ENCODE measurements at regions not wholly inside any gene's neighbourhood (a gene's known extent, or its start where the extent isn't known, plus 50 kb on each side); places are given as distances from the start of the nearest gene placed in this dataset.
A peak's percentile ranks its signal among the peaks of the same experiment; 100 is the strongest.

- H3K9me3 ChIP-seq (ENCODE audit: control insufficient read depth, insufficient read depth, low read length): no peaks in the 10 kb centered on the region
- no peak overlapping the region for H3K4me3 ChIP-seq (ENCODE audit: low read depth, low read length)
- H3K27ac ChIP-seq (ENCODE audit: low read depth, low read length): no peak overlapping the region
- ChIA-PET CTCF (interaction anchor here (1.7 to 3.2 kb wide), 3 partner anchors 18 to 101 kb away, joined by 4 to 14 read pairs (median 12); partner anchors contain the start of gene DAB2), POLR2A (interaction anchor here (0.7 kb wide), 1 partner anchor 109 kb away, joined by 3 read pairs; no protein-coding TSS in a partner anchor)
- no peaks in the 10 kb centered on the region for H3K27me3 ChIP-seq (ENCODE audit: control insufficient read depth, insufficient read depth, low read length)
- no peak for TF ChIP-seq CTCF (IDR thresholded peaks at IDR 0.05; ENCODE audit: low read depth, low read length)
- no peak for DNase-seq (ENCODE audit: low read depth, low spot score)
These were observed 100.5 kb upstream of the DAB2 start for GRCh38 chr5:39525271-39525670.

GRCh38 chr5:39523821-39524220 lies 99.0 kb upstream of the DAB2 start:
- CTCF ChIA-PET: interaction anchor here (0.8 to 1.7 kb wide), 3 partner anchors 19 to 99 kb away, joined by 3 to 4 read pairs (median 4); no protein-coding TSS in a partner anchor
- no peak for DNase-seq (ENCODE audit: low read depth, low spot score)
- H3K4me3 ChIP-seq (ENCODE audit: low read depth, low read length): no peak overlapping the region
- no peaks in the 10 kb centered on the region for H3K27me3 ChIP-seq (ENCODE audit: control insufficient read depth, insufficient read depth, low read length)
- no peaks in the 10 kb centered on the region for H3K9me3 ChIP-seq (ENCODE audit: control insufficient read depth, insufficient read depth, low read length)
- no peak for TF ChIP-seq CTCF (IDR thresholded peaks at IDR 0.05; ENCODE audit: low read depth, low read length)
- H3K27ac ChIP-seq (ENCODE audit: low read depth, low read length): no peak overlapping the region
- POLR2A ChIA-PET: interaction anchor here (1.1 kb wide), 1 partner anchor 99 kb away, joined by 3 read pairs; the partner anchor contains the start of gene DAB2

- no peak overlapping the region for H3K27ac ChIP-seq (ENCODE audit: low read depth, low read length)
- CTCF ChIA-PET: no interaction called here
These were observed 97.3 kb upstream of the DAB2 start for GRCh38 chr5:39521940-39522590.

DNA sequence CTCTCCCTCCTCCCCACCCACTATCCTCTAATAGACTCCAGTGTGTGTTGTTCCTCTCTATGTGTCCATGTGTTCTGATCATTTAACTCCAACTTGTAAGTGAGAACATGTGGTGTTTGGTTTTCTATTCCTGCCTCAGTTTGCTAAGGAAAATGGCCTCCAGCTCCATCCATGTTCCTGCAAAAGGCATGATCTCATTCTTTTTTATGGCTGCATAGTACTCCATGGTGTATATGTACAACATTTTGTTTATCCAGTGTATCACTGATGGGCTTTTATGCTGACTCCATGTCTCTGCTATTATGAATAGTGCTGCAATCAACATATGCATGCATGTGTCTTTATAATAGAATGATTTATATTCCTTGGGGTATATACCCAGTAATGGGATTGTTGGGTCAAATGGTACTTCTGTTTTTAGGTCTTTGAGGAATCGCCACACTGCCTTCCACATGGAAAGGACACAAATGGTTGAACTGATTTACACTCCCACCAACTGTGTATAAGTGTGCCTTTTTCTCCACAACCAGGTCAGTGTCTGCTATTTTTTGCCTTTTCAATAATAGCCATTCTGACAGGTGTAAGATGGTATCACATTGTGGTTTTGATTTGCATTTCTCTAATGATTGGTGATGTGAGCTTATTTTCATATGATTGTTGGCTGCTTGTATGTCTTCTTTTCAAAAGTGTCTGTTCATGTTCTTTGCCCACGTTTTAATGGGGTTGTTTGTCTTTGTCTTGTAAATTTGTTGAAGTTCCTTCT lies 96.5 kb upstream of the DAB2 start:
- Histone ChIP-seq H3K27me3 (ENCODE audit: control insufficient read depth, insufficient read depth, low read length) (no peaks in the 10 kb centered on the region), H3K9me3 (ENCODE audit: control insufficient read depth, insufficient read depth, low read length) (no peaks in the 10 kb centered on the region), H3K27ac (ENCODE audit: low read depth, low read length) (no peak overlapping the region), H3K4me3 (ENCODE audit: low read depth, low read length) (no peak overlapping the region)
- POLR2A ChIA-PET: no interaction called here
- CTCF ChIA-PET: interaction anchor here (1.0 kb wide), 1 partner anchor 57 kb away, joined by 4 read pairs; no protein-coding TSS in a partner anchor
- no peak for TF ChIP-seq CTCF (IDR thresholded peaks at IDR 0.05; ENCODE audit: low read depth, low read length)
- no peak for DNase-seq (ENCODE audit: low read depth, low spot score)

More at GRCh38 chr5:39521940-39522590, 97.3 kb upstream of the DAB2 start:
- DNase-seq (ENCODE audit: low read depth, low spot score): no peak
- POLR2A ChIA-PET: no interaction called here
- H3K27me3 ChIP-seq (ENCODE audit: control insufficient read depth, insufficient read depth, low read length): no peaks in the 10 kb centered on the region
- no peak overlapping the region for H3K4me3 ChIP-seq (ENCODE audit: low read depth, low read length)
- H3K9me3 ChIP-seq (ENCODE audit: control insufficient read depth, insufficient read depth, low read length): no peaks in the 10 kb centered on the region
- TF ChIP-seq CTCF (IDR thresholded peaks at IDR 0.05; ENCODE audit: low read depth, low read length): no peak

DNA sequence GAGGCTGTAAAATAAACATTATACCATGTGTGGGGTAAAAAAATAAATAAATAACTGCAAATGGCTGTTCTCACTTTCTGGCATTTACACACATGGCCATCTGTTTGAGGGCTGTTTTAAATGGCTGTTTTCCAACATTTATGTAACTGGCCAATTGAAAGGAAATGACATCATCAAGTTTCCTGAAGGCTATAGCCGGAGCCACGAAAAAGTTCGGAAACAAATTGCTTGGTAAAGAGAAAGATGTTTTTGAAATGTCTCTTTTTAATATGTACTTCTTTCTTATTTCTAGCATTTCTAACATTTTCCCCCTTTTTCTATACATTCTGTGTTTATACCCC lies 95.4 kb upstream of the DAB2 start:
- no peak for TF ChIP-seq CTCF (IDR thresholded peaks at IDR 0.05; ENCODE audit: low read depth, low read length)
- ChIA-PET CTCF (interaction anchor here (2.1 kb wide), 3 partner anchors 27 to 144 kb away, joined by 8 to 15 read pairs (median 12); partner anchors contain the start of gene DAB2), POLR2A (interaction anchor here (0.9 to 3.9 kb wide), 4 partner anchors 27 to 108 kb away, joined by 4 to 75 read pairs (median 7); partner anchors contain the start of gene DAB2)
- no peak overlapping the region for H3K27ac ChIP-seq (ENCODE audit: low read depth, low read length)
- no peaks in the 10 kb centered on the region for H3K27me3 ChIP-seq (ENCODE audit: control insufficient read depth, insufficient read depth, low read length)
- no peak overlapping the region for H3K4me3 ChIP-seq (ENCODE audit: low read depth, low read length)
- H3K9me3 ChIP-seq (ENCODE audit: control insufficient read depth, insufficient read depth, low read length): no peaks in the 10 kb centered on the region
- DNase-seq (ENCODE audit: low read depth, low spot score): peak; percentile 83

Data from AG04450 (cell line).